T-helper 2 cell (primary cell): ENCODE measurements at regions not wholly inside any gene's neighbourhood (a gene's known extent, or its start where the extent isn't known, plus 50 kb on each side); places are given as distances from the start of the nearest gene placed in this dataset.

Source experiments
- DNase-seq, 5 experiments: peaks; one replicate each; pipeline versions ENCODE4 v3.0.0 to v3.0.0-alpha.2; 2012 to 2022

- DNase-seq = no peak
Measured at GRCh38 chr13:31614073-31614472, 125.3 kb upstream of the RXFP2 start.

- no peak for DNase-seq
Measured at GRCh38 chr13:31614704-31615103, 124.6 kb upstream of the RXFP2 start.

- DNase-seq = no peak
Measured at GRCh38 chr13:31625115-31625514, 114.2 kb upstream of the RXFP2 start.

GRCh38 chr13:31627097-31627845, 112.1 kb upstream of the RXFP2 start:
- no peak for DNase-seq

GRCh38 chr13:31629085-31629780, 110.1 kb upstream of the RXFP2 start:
- DNase-seq = no peak

- DNase-seq = no peak
Measured at GRCh38 chr13:31631071-31631470, 108.3 kb upstream of the RXFP2 start.

- no peak for DNase-seq
Measured at GRCh38 chr13:31631746-31632145, 107.6 kb upstream of the RXFP2 start.

GRCh38 chr13:31638577-31638976, 100.7 kb upstream of the RXFP2 start:
- no peak for DNase-seq

GRCh38 chr13:31639443-31640163, 99.7 kb upstream of the RXFP2 start:
- no peak for DNase-seq

- DNase-seq = no peak
Measured at GRCh38 chr13:31649766-31650165, 89.6 kb upstream of the RXFP2 start.

GRCh38 chr13:31653730-31654129, 85.6 kb upstream of the RXFP2 start:
- DNase-seq = no peak

- DNase-seq = no peak
Measured at GRCh38 chr13:31663880-31664585, 75.3 kb upstream of the RXFP2 start.

- no peak for DNase-seq
Measured at GRCh38 chr13:31670831-31671617, 68.3 kb upstream of the RXFP2 start.

- DNase-seq = no peak
Measured at GRCh38 chr13:31674051-31674450, 65.3 kb upstream of the RXFP2 start.

- DNase-seq = no peak
Measured at GRCh38 chr13:31675440-31675953, 63.8 kb upstream of the RXFP2 start.

GRCh38 chr13:31681133-31681532, 58.2 kb upstream of the RXFP2 start:
- DNase-seq = no peak

GRCh38 chr13:31684466-31684865, 54.9 kb upstream of the RXFP2 start:
- no peak for DNase-seq

- DNase-seq = no peak
Measured at GRCh38 chr13:31686670-31687425, 52.5 kb upstream of the RXFP2 start.
